Prostate gland (tissue), 2 donors: ENCODE measurements at regions not wholly inside any gene's neighbourhood (a gene's known extent, or its start where the extent isn't known, plus 50 kb on each side); places are given as distances from the start of the nearest gene placed in this dataset.

Experiments
- DNase-seq: peaks from one replicate; pipeline ENCODE4 v3.0.0-alpha.2; 2019; ENCODE audit warnings: low spot score
- H3K27ac ChIP-seq, 2 donors: fragments of 200-600 bp; sonication (generic); 2 replicates each; pipeline ENCODE4 v1.5.1; 2017 to 2019
- H3K27me3 ChIP-seq: fragments of 200-600 bp; sonication (generic); replicated peaks from 2 replicates; pipeline ENCODE4 v1.5.1; 2019; ENCODE audit not compliant: insufficient read depth
- H3K36me3 ChIP-seq, 2 donors: fragments of 200-600 bp; sonication (generic); 1 replicate in 1 of 2; 2 replicates in 1 of 2; pipeline versions ENCODE4 v1.5.1 to v1.8.1; 2017 to 2019
- H3K4me1 ChIP-seq: fragments of 200-600 bp; sonication (generic); replicated peaks from 2 replicates; pipeline ENCODE4 v1.5.1; 2019
- H3K4me3 ChIP-seq, 2 donors: fragments of 200-600 bp; sonication (generic); 2 replicates each; pipeline ENCODE4 v1.5.1; 2017 to 2019
- H3K9me3 ChIP-seq: fragments of 200-600 bp; sonication (generic); 2 replicates; pipeline ENCODE4 v1.5.1; 2017
- CTCF ChIP-seq, 4 experiments: fragments of 200-600 bp in 2 of 4; fragments of 450-650 bp in 2 of 4; sonication (generic) in 2 of 4; IDR thresholded peaks; 1 replicate in 3 of 4; 2 replicates in 1 of 4; pipeline ENCODE4 v1.5.1; 2016 to 2019; ENCODE audit warnings: antibody characterized with exemption in 4 of 4, mild to moderate bottlenecking in 2 of 4, moderate library complexity in 2 of 4
- POLR2A ChIP-seq: fragments of 450-650 bp; IDR thresholded peaks from one replicate; pipeline ENCODE4 v1.6.1; 2016; ENCODE audit warnings: antibody characterized with exemption, mild to moderate bottlenecking
- POLR2AphosphoS5 ChIP-seq: sonication (generic); formaldehyde crosslinking; IDR thresholded peaks from one replicate; pipeline ENCODE4 v1.6.1; 2017; ENCODE audit warnings: antibody characterized with exemption
- WGBS: methylation state at CpG from one replicate; pipeline ENCODE4 v1.1.5; 2018; 5-methylcytosine and 5-hydroxymethylcytosine counted together
- intact Hi-C: fragments of 100-400 bp; cut with DNase I; formaldehyde crosslinking; loops from one replicate; pipeline ENCODE4 v1.14.2; 2022

- H3K36me3 ChIP-seq = no peaks in the 10 kb centered on the region
- DNase-seq = no peak
- no peaks in the 10 kb centered on the region for H3K9me3 ChIP-seq
- TF ChIP-seq CTCF (IDR thresholded peaks at IDR 0.05) (no peak), POLR2A (no peak), POLR2AphosphoS5 (no peak)
- H3K4me3 ChIP-seq = no peak overlapping the region
- WGBS = 85% methylated on average over 3 of the region's 3 CpGs
- intact Hi-C loops = no loop called here
- H3K27ac ChIP-seq = no peak overlapping the region
- peaks cover 2% of the 10 kb centered on the region for H3K27me3 ChIP-seq
- no peaks in the 10 kb centered on the region for H3K4me1 ChIP-seq
Measured at GRCh38 chr13:22232186-22232585, 561.3 kb downstream of the FGF9 start.

- intact Hi-C loops = no loop called here
- no peak overlapping the region for H3K4me3 ChIP-seq
- H3K4me1 ChIP-seq = no peaks in the 10 kb centered on the region
- WGBS = 26% methylated on average over 2 of the region's 2 CpGs
- H3K9me3 ChIP-seq = no peaks in the 10 kb centered on the region
- no peaks in the 10 kb centered on the region for H3K36me3 ChIP-seq
- peaks cover 2% of the 10 kb centered on the region for H3K27me3 ChIP-seq
- TF ChIP-seq POLR2AphosphoS5 = no peak
- TF ChIP-seq CTCF (IDR thresholded peaks at IDR 0.05) = no peak
- no peak for TF ChIP-seq POLR2A
- H3K27ac ChIP-seq = no peak overlapping the region
- DNase-seq = no peak
Measured at GRCh38 chr13:22235285-22235949, 564.5 kb downstream of the FGF9 start.

GRCh38 chr13:22235950-22236290 is 565.0 kb downstream of the FGF9 start:
- Histone ChIP-seq H3K9me3 (no peaks in the 10 kb centered on the region), H3K4me3 (no peak overlapping the region), H3K4me1 (no peaks in the 10 kb centered on the region), H3K27me3 (peaks cover 2% of the 10 kb centered on the region), H3K27ac (no peak overlapping the region), H3K36me3 (no peaks in the 10 kb centered on the region)
- 74% methylated on average over 2 of the region's 2 CpGs for WGBS
- intact Hi-C loops = no loop called here
- no peak for DNase-seq
- no peak for TF ChIP-seq CTCF (IDR thresholded peaks at IDR 0.05)
- no peak for TF ChIP-seq POLR2AphosphoS5
- no peak for TF ChIP-seq POLR2A

- H3K27me3 ChIP-seq = peaks cover 2% of the 10 kb centered on the region
- no peaks in the 10 kb centered on the region for H3K9me3 ChIP-seq
- H3K4me1 ChIP-seq = no peaks in the 10 kb centered on the region
- H3K4me3 ChIP-seq = no peak overlapping the region
- no peaks in the 10 kb centered on the region for H3K36me3 ChIP-seq
- TF ChIP-seq POLR2AphosphoS5 = no peak
- no peak for TF ChIP-seq POLR2A
- no peak for TF ChIP-seq CTCF (IDR thresholded peaks at IDR 0.05)
- H3K27ac ChIP-seq = no peak overlapping the region
- 88% methylated on average over 4 of the region's 4 CpGs for WGBS
- DNase-seq = no peak
- intact Hi-C loops = no loop called here
Measured at GRCh38 chr13:22238269-22238668, 567.4 kb downstream of the FGF9 start.

GRCh38 chr13:22240716-22241115 is 569.8 kb downstream of the FGF9 start:
- Histone ChIP-seq H3K4me1 (no peaks in the 10 kb centered on the region), H3K27ac (no peak overlapping the region), H3K9me3 (no peaks in the 10 kb centered on the region), H3K36me3 (no peaks in the 10 kb centered on the region), H3K4me3 (no peak overlapping the region), H3K27me3 (peaks cover 2% of the 10 kb centered on the region)
- TF ChIP-seq POLR2AphosphoS5 (no peak), CTCF (IDR thresholded peaks at IDR 0.05) (no peak), POLR2A (no peak)
- intact Hi-C loops = no loop called here
- no peak for DNase-seq
- 72% methylated on average over 1 of the region's 1 CpG for WGBS
